Thyroid gland (tissue), 4 donors: ENCODE measurements at regions not wholly inside any gene's neighbourhood (a gene's known extent, or its start where the extent isn't known, plus 50 kb on each side); places are given as distances from the start of the nearest gene placed in this dataset.

Experiments
- DNase-seq, 2 donors: peaks; one replicate each; pipeline ENCODE4 v3.0.0-alpha.2; 2019
- H3K27ac ChIP-seq, 3 donors: fragments of 200-600 bp; sonication (generic); 1 replicate in 2 of 3; 2 replicates in 1 of 3; pipeline ENCODE4 v1.5.1; 2016 to 2019; ENCODE audit warnings: mild to moderate bottlenecking in 1 of 3, moderate library complexity in 1 of 3
- H3K27me3 ChIP-seq: fragments of 200-600 bp; sonication (generic); one replicate; pipeline ENCODE4 v1.5.1; 2019
- H3K36me3 ChIP-seq, 2 donors: fragments of 200-600 bp; sonication (generic); one replicate each; pipeline ENCODE4 v1.5.1; 2016 to 2019
- H3K4me1 ChIP-seq, 2 donors: fragments of 200-600 bp; sonication (generic); one replicate each; pipeline ENCODE4 v1.5.1; 2017 to 2019
- H3K4me3 ChIP-seq, 3 donors: fragments of 200-600 bp; sonication (generic); replicated peaks in 1 of 3; 1 replicate in 2 of 3; 2 replicates in 1 of 3; pipeline ENCODE4 v1.5.1; 2016; ENCODE audit warnings: mild to moderate bottlenecking in 1 of 3
- H3K9me3 ChIP-seq: fragments of 200-600 bp; sonication (generic); one replicate; pipeline ENCODE4 v1.5.1; 2017
- POLR2A ChIP-seq, 2 donors: fragments of 450-650 bp; IDR thresholded peaks; one replicate each; pipeline ENCODE4 v1.6.1; 2017; ENCODE audit warnings: antibody characterized with exemption in 2 of 2, mild to moderate bottlenecking in 2 of 2, moderate library complexity in 1 of 2
- WGBS, 2 donors: methylation state at CpG; one replicate each; pipeline ENCODE4 v1.1.5; 2017; 5-methylcytosine and 5-hydroxymethylcytosine counted together
- intact Hi-C: fragments of 100-400 bp; cut with DNase I; formaldehyde crosslinking; loops from one replicate; pipeline ENCODE4 v1.15.1; 2023
- TF ChIP-seq, protein P1 (sequence below), 6 experiments: fragments of 200-600 bp in 3 of 6; fragments of 450-650 bp in 3 of 6; sonication (generic) in 3 of 6; IDR thresholded peaks; one replicate each; pipeline ENCODE4 v1.5.1; 2016 to 2019; ENCODE audit warnings: antibody characterized with exemption in 6 of 6, mild to moderate bottlenecking in 2 of 6, inconsistent platforms in 1 of 6, moderate library complexity in 1 of 6

DNA sequence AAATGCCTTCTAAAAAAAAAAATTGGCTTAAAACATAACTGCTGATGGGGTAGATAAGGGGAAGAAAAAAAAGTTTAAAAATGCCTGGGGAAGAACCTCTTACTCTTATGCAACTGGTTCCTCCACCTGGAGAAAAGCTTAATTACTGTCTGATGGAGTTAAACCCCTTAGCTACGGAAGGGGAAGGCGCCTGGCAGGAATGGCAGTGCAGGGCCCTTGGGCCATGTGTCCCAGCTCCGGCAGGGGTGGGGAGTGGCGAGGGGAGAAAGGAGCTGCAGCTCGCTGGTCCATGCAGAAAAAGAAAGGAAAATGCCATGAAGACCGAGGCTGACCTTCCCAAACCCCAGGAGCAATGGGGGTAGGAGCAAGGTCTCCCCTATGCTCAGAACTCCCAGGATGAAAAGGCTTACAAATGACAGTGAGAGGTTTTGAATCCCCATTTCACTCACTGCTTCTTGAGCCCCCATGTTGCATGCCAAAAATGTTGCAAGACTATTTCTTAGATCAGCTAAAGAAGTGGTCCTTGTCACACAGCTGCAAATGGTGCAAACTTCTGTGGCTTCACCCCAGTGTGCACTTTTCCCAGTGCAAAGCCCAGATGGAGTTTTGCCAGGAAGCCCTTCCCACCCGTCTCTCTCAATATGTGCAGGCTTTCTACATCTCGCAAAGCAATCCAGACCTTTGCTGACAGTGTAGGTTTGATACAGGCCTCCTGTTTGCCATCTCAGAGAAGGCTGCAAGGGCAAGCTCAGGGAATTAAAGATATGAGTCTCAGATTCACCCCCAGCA, 204.8 kb upstream of the CT83 start:
- Histone ChIP-seq H3K27me3 (no peaks in the 10 kb centered on the region), H3K4me1 (no peaks in the 10 kb centered on the region), H3K4me3 (no peak overlapping the region), H3K9me3 (no peaks in the 10 kb centered on the region), H3K36me3 (no peaks in the 10 kb centered on the region), H3K27ac (no peak overlapping the region)
- no peak for DNase-seq
- TF ChIP-seq POLR2A (IDR thresholded peaks at IDR 0.05) = no peak
- TF ChIP-seq, protein P1, sequence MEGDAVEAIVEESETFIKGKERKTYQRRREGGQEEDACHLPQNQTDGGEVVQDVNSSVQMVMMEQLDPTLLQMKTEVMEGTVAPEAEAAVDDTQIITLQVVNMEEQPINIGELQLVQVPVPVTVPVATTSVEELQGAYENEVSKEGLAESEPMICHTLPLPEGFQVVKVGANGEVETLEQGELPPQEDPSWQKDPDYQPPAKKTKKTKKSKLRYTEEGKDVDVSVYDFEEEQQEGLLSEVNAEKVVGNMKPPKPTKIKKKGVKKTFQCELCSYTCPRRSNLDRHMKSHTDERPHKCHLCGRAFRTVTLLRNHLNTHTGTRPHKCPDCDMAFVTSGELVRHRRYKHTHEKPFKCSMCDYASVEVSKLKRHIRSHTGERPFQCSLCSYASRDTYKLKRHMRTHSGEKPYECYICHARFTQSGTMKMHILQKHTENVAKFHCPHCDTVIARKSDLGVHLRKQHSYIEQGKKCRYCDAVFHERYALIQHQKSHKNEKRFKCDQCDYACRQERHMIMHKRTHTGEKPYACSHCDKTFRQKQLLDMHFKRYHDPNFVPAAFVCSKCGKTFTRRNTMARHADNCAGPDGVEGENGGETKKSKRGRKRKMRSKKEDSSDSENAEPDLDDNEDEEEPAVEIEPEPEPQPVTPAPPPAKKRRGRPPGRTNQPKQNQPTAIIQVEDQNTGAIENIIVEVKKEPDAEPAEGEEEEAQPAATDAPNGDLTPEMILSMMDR (IDR thresholded peaks at IDR 0.05) = no peak
- intact Hi-C loops = no loop called here
- WGBS, 2 donors = 55 to 66% methylated on average over 7 of the region's 8 CpGs

DNA sequence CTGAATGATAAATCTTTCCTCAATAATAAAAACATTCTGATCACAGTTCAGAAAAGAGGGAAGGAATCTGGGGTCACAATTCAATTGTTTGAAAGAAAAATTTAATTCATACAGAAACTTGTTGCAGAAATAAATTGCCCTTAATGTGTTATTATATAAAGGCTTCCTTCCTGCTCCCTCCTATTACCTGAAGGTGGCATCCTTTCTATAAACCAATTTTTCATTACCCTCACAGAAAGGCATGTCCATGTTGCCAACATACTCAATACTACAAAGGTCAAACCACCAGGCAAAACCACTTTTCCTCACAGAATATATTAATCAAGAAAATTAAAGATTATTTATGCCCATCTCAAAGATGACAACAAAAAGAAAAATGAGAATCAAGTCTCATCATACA, 194.3 kb upstream of the CT83 start:
- no peaks in the 10 kb centered on the region for H3K36me3 ChIP-seq
- no peaks in the 10 kb centered on the region for H3K27me3 ChIP-seq
- no peaks in the 10 kb centered on the region for H3K4me1 ChIP-seq
- no peak overlapping the region for H3K27ac ChIP-seq
- TF ChIP-seq POLR2A (IDR thresholded peaks at IDR 0.05) = no peak
- TF ChIP-seq, protein P1 (IDR thresholded peaks at IDR 0.05) = no peak
- H3K4me3 ChIP-seq = no peak overlapping the region
- intact Hi-C loops = no loop called here
- DNase-seq = no peak
- no peaks in the 10 kb centered on the region for H3K9me3 ChIP-seq

DNA sequence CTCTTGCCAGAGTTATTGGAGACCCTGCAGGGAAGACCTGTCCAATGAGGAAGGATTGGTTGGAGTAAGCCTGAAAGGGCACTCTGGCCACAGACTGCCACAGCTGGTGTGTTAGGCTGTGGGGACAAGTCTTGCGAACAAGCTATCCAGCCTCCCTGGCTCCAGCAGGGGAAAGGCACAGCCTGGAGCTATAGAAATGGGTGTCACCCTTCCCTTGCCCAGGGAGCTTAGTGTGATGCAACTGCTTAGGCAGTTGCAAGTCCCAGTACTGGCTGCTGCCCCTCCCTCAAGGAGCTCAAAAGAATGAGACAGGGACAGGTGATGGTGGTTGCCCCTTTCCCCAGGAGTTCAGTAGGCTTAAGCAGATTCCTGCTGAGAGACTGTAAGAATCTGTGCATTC, 165.7 kb upstream of the CT83 start:
- no peak overlapping the region for H3K4me3 ChIP-seq
- no peaks in the 10 kb centered on the region for H3K27me3 ChIP-seq
- no peak overlapping the region for H3K27ac ChIP-seq
- no peaks in the 10 kb centered on the region for H3K36me3 ChIP-seq
- intact Hi-C loops = no loop called here
- no peak for DNase-seq
- WGBS, 2 donors = no CpG with 5 or more reads among the region's 1 CpG
- TF ChIP-seq, protein P1 (IDR thresholded peaks at IDR 0.05) = no peak
- no peak for TF ChIP-seq POLR2A (IDR thresholded peaks at IDR 0.05)
- no peaks in the 10 kb centered on the region for H3K9me3 ChIP-seq
- no peaks in the 10 kb centered on the region for H3K4me1 ChIP-seq

DNA sequence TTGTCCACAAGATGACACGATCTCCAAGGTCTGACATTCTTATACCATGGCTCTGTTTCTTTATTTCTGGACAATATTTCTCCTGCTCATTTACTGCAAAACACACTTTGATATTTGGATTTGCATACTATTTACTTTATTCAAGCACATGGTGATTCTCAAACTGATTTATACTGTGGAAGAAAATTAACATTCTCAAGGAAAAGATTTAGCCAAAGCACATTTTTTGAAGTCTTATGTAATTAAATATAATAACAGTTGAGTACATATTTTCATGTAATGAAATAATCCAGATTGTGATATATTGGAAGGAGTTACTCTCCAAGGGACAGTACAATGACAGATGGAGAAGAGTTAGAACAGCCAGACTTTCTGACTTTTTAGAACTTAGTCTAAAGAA, 155.8 kb upstream of the CT83 start:
- intact Hi-C loops = no loop called here
- Histone ChIP-seq H3K4me3 (no peak overlapping the region), H3K27ac (no peak overlapping the region), H3K9me3 (no peaks in the 10 kb centered on the region), H3K27me3 (no peaks in the 10 kb centered on the region), H3K36me3 (no peaks in the 10 kb centered on the region), H3K4me1 (no peaks in the 10 kb centered on the region)
- 55 to 63% methylated on average over 1 of the region's 1 CpG for WGBS, 2 donors
- DNase-seq = no peak
- no peak for TF ChIP-seq POLR2A (IDR thresholded peaks at IDR 0.05)
- TF ChIP-seq, protein P1 (IDR thresholded peaks at IDR 0.05) = no peak

DNA sequence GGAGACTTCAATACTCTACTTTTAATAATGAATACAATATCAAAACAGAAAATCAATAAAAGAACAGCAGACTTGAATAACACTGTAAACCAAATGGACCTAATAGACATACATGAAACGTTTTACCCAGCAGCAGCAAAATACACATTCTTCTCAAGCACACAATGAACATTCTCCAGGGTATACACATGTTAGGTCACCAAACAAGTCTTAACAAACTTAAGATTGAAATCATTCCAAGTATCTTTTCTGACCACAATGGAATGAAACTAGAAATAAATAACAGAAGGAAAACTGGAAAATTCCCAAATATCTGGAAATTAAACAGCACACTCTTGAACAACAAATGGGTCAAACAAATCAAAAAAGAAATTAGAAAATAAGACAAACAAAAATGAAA, 145.0 kb upstream of the CT83 start:
- DNase-seq = no peak
- no peak overlapping the region for H3K27ac ChIP-seq
- 10 to 14% methylated on average over 1 of the region's 1 CpG for WGBS, 2 donors
- no peaks in the 10 kb centered on the region for H3K4me1 ChIP-seq
- no peak for TF ChIP-seq POLR2A (IDR thresholded peaks at IDR 0.05)
- TF ChIP-seq, protein P1 (IDR thresholded peaks at IDR 0.05) = no peak
- H3K27me3 ChIP-seq = no peaks in the 10 kb centered on the region
- intact Hi-C loops = no loop called here
- no peaks in the 10 kb centered on the region for H3K9me3 ChIP-seq
- H3K36me3 ChIP-seq = no peaks in the 10 kb centered on the region
- no peak overlapping the region for H3K4me3 ChIP-seq
